Activated B cell treated with CpG ODN at 0.5 μM for 24 hours (primary cell): ENCODE measurements at regions not wholly inside any gene's neighbourhood (a gene's known extent, or its start where the extent isn't known, plus 50 kb on each side); places are given as distances from the start of the nearest gene placed in this dataset.

Experiments used
- ATAC-seq: fragments of 200-7000 bp; cut with Tn5 transposase; one replicate; pipeline ENCODE4 v1.10.0; 2021; ENCODE audit warnings: low read depth, mild to moderate bottlenecking, moderate library complexity
- CTCF ChIA-PET: fragments of 350-600 bp; sonication (Branson Sonifier 250); formaldehyde crosslinking; loops from one replicate; lab custom pipeline; 2021; ENCODE audit warnings: antibody characterized with exemption; lab: Charles Lee
- POLR2A ChIA-PET: fragments of 350-600 bp; sonication (Branson Sonifier 250); formaldehyde crosslinking; loops from one replicate; lab custom pipeline; 2021; ENCODE audit warnings: antibody characterized with exemption; lab: Charles Lee
- DNase-seq: peaks from one replicate; pipeline ENCODE4 v3.0.0; 2022
- H3K27ac Mint-ChIP-seq: one replicate; pipeline ENCODE4 v1.8.0; 2020; ENCODE audit warnings: mixed read lengths
- H3K27me3 Mint-ChIP-seq: one replicate; pipeline ENCODE4 v1.8.0; 2021; ENCODE audit warnings: mixed read lengths
- H3K36me3 Mint-ChIP-seq: one replicate; pipeline ENCODE4 v1.8.0; 2021; ENCODE audit warnings: low read depth, mixed read lengths
- H3K4me1 Mint-ChIP-seq: one replicate; pipeline ENCODE4 v1.8.0; 2021; ENCODE audit warnings: mixed read lengths
- H3K4me3 Mint-ChIP-seq: one replicate; pipeline ENCODE4 v1.8.0; 2020; ENCODE audit warnings: mild to moderate bottlenecking, mixed read lengths
- H3K9me3 Mint-ChIP-seq: one replicate; pipeline ENCODE4 v1.8.0; 2020; ENCODE audit warnings: mixed read lengths
- intact Hi-C: fragments of 100-400 bp; cut with micrococcal nuclease; formaldehyde crosslinking; loops from one replicate; pipeline ENCODE4 v1.15.1; 2024
- TF ChIP-seq, protein P1 (sequence below): fragments of 200-600 bp; IDR thresholded peaks from one replicate; pipeline ENCODE4 v1.8.0; 2022; ENCODE audit warnings: antibody characterized with exemption, mild to moderate bottlenecking

DNA sequence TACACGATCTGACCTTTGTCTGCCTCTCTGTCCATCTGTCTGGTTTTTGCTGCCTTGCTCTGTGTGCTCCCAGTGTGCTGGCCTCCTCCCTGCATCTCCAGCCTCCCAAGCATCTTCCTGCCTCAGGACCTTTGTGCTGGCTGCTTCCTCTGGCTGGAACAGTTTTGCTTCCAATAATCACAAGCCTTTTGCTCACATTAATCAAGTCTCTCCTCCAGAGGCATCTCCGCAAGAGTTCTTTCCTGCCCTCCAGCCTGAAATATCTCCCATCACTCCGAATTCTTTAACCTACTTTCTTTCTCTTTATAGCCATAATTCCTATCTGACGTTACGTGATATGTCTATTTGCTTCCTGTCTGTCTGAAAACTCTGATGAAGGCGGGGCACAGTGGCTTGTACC is 267.1 kb downstream of the ABCC12 start:
- CTCF ChIA-PET, result no interaction called here
- Mint-ChIP-seq H3K27ac (no peak overlapping the region), H3K9me3 (peaks cover 3% of the 10 kb centered on the region), H3K4me3 (no peak overlapping the region), H3K4me1 (no peaks in the 10 kb centered on the region), H3K36me3 (no peaks in the 10 kb centered on the region), H3K27me3 (peaks cover 27% of the 10 kb centered on the region)
- POLR2A ChIA-PET, result no interaction called here
- ATAC-seq, result no peak
- DNase-seq, result no peak
- TF ChIP-seq, protein P1, sequence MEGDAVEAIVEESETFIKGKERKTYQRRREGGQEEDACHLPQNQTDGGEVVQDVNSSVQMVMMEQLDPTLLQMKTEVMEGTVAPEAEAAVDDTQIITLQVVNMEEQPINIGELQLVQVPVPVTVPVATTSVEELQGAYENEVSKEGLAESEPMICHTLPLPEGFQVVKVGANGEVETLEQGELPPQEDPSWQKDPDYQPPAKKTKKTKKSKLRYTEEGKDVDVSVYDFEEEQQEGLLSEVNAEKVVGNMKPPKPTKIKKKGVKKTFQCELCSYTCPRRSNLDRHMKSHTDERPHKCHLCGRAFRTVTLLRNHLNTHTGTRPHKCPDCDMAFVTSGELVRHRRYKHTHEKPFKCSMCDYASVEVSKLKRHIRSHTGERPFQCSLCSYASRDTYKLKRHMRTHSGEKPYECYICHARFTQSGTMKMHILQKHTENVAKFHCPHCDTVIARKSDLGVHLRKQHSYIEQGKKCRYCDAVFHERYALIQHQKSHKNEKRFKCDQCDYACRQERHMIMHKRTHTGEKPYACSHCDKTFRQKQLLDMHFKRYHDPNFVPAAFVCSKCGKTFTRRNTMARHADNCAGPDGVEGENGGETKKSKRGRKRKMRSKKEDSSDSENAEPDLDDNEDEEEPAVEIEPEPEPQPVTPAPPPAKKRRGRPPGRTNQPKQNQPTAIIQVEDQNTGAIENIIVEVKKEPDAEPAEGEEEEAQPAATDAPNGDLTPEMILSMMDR, result no peak
- intact Hi-C loops, result no loop called here

DNA sequence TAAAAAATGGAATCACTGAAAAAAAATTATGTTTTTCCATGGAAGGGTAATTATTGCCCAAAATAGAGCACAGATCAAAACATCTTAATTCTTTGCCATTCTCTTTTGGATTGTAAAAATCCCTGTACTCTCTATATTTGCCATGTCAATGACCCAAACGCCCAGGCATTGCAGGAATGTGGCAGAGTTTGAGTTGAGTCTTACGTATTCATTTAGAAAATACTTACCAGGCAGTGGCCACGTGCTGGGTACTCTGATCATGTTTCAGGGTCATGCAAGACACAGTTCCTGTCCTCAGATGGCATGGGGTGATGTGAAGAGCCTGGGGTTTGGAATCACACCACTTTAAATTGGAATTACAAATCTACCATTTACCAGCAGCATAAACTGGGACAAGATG is 267.7 kb downstream of the ABCC12 start:
- Mint-ChIP-seq H3K4me1 (no peaks in the 10 kb centered on the region), H3K27ac (no peak overlapping the region), H3K4me3 (no peak overlapping the region), H3K27me3 (peaks cover 24% of the 10 kb centered on the region), H3K36me3 (no peaks in the 10 kb centered on the region), H3K9me3 (peaks cover 3% of the 10 kb centered on the region)
- ATAC-seq (no peak), DNase-seq (no peak)
- intact Hi-C loops, result no loop called here
- TF ChIP-seq, protein P1, result no peak
- CTCF ChIA-PET, result no interaction called here
- POLR2A ChIA-PET, result no interaction called here

DNA sequence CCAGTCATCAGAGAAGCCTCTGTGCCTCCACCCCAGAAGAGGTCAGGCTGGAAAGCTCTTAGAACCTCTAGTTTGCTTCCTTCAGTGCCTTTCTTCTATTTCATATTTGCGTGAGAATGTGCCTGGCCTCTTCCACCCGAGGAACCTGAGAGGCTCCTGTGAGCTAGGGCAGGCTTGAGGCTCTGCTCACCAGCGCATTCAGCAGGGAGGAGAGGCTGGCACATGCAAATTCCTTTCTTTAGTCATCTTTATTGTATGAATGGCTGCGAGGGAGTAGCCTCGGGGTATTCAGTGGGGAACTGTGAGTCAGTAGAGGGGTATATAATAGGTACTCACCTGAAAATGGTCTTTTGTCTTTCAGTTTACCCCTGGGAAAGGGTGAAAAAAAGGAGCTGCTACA is 268.3 kb downstream of the ABCC12 start:
- POLR2A ChIA-PET, result no interaction called here

DNA sequence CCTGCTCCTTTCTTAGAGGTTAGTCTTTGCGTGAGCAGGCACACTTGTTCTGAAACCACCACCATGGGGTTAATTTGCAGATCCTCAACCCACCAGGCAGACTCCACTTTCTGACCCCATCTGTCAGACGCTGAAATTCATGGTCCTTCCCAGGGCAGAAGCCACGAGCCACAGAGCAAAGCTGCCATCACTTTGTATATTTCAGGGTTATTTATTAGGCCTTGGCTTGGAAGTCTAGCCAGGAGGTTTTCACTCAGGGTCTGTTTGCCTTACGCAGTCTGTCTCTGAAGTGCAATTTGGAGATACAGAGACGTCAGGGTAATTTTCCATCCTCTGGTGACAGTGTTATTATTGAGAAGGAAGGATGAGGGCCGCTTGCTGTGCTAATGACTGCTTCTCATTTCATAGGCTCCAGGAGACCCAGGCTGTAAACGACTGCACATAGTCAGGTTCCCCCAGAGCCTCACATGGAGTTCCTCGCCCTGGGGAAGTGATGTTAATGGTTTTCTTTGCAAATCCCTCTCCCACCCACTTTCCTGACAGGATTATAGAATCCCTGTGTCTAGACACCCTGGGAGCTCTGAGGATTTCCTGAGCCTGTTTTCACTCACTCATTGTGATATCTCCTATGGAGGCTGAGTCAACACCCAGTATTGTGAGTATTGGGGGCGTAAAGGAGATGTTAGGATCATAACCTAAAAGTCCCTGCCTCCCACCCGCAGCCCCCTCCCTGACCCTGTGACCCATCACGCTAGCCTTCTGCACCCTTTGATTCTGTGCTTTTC is 269.0 kb downstream of the ABCC12 start:
- Mint-ChIP-seq H3K4me3 (no peak overlapping the region), H3K36me3 (no peaks in the 10 kb centered on the region), H3K27me3 (peaks cover 24% of the 10 kb centered on the region), H3K9me3 (peaks cover 3% of the 10 kb centered on the region), H3K4me1 (no peaks in the 10 kb centered on the region), H3K27ac (no peak overlapping the region)
- TF ChIP-seq, protein P1, result no peak
- POLR2A ChIA-PET, result no interaction called here
- CTCF ChIA-PET, result no interaction called here
- intact Hi-C loops, result no loop called here
- ATAC-seq (no peak), DNase-seq (no peak)

More for the DNA sequence above, 268.3 kb downstream of the ABCC12 start:
- Mint-ChIP-seq H3K27me3 (peaks cover 24% of the 10 kb centered on the region), H3K4me1 (no peaks in the 10 kb centered on the region), H3K36me3 (no peaks in the 10 kb centered on the region), H3K27ac (no peak overlapping the region), H3K9me3 (peaks cover 3% of the 10 kb centered on the region), H3K4me3 (no peak overlapping the region)
- DNase-seq (no peak), ATAC-seq (no peak)
- CTCF ChIA-PET, result no interaction called here
- intact Hi-C loops, result no loop called here
- TF ChIP-seq, protein P1, result no peak

DNA sequence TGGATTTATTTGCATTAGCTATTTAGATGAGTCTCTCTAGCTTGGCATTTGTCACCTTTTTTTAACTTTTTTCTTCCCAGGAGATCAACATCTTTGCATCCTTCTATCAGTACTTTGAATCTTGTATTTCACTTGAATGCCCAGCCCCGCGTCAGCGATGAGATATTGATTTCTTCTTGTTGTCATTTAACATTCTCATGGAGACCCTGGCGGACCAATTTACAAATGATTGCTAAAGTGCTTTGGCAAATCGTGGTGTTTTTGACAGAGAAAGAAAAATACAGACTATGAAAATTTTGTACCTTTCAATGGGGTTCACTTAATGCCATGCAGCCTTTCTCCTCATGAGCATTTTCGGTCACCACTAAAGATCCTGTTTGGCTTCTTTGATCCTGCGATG is 269.7 kb downstream of the ABCC12 start:
- CTCF ChIA-PET, result no interaction called here
- TF ChIP-seq, protein P1, result no peak
- DNase-seq (no peak), ATAC-seq (no peak)
- H3K36me3 Mint-ChIP-seq, result no peaks in the 10 kb centered on the region
- H3K27me3 Mint-ChIP-seq, result peaks cover 24% of the 10 kb centered on the region
- peaks cover 3% of the 10 kb centered on the region for H3K9me3 Mint-ChIP-seq
- POLR2A ChIA-PET, result no interaction called here
- H3K4me1 Mint-ChIP-seq, result no peaks in the 10 kb centered on the region
- H3K27ac Mint-ChIP-seq, result no peak overlapping the region
- H3K4me3 Mint-ChIP-seq, result no peak overlapping the region
- intact Hi-C loops, result no loop called here
